ENCODE measurements at regions not wholly inside any gene's neighbourhood (a gene's known extent, or its start where the extent isn't known, plus 50 kb on each side); places are given as distances from the start of the nearest gene placed in this dataset.

GRCh38 chr6:14200047-14200446, 82.5 kb downstream of the CD83 start:
- TF ChIP-seq, protein P1, sequence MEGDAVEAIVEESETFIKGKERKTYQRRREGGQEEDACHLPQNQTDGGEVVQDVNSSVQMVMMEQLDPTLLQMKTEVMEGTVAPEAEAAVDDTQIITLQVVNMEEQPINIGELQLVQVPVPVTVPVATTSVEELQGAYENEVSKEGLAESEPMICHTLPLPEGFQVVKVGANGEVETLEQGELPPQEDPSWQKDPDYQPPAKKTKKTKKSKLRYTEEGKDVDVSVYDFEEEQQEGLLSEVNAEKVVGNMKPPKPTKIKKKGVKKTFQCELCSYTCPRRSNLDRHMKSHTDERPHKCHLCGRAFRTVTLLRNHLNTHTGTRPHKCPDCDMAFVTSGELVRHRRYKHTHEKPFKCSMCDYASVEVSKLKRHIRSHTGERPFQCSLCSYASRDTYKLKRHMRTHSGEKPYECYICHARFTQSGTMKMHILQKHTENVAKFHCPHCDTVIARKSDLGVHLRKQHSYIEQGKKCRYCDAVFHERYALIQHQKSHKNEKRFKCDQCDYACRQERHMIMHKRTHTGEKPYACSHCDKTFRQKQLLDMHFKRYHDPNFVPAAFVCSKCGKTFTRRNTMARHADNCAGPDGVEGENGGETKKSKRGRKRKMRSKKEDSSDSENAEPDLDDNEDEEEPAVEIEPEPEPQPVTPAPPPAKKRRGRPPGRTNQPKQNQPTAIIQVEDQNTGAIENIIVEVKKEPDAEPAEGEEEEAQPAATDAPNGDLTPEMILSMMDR (conservative IDR thresholded peaks at IDR 0.05), result no peak
- no peak for TF ChIP-seq EZH2 (IDR thresholded peaks at IDR 0.05; ENCODE audit: low read depth)
